ENCODE measurements at regions not wholly inside any gene's neighbourhood (a gene's known extent, or its start where the extent isn't known, plus 50 kb on each side); places are given as distances from the start of the nearest gene placed in this dataset.

DNA sequence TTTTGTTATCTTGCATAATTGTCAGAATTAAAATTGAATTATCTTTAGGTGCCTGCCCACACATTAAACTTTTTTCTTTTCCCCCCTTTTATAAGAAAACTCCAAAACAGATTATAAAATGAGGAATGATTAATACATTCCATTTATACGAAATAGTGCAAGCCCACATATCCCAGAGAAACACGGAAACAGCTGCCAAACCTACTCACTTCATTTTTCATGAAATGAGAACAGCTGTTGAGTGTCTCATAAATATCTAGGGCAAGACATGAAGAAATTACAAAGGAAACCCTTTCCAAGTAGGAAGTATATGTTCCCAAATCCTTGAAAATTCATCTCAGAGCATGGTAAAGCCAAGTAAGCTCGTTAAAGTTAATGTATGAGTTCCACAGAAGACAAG lies 459.4 kb upstream of the NMUR2 start:
- DNase-seq (ENCODE audit: low read depth) = no peak
- TF ChIP-seq, protein P1, sequence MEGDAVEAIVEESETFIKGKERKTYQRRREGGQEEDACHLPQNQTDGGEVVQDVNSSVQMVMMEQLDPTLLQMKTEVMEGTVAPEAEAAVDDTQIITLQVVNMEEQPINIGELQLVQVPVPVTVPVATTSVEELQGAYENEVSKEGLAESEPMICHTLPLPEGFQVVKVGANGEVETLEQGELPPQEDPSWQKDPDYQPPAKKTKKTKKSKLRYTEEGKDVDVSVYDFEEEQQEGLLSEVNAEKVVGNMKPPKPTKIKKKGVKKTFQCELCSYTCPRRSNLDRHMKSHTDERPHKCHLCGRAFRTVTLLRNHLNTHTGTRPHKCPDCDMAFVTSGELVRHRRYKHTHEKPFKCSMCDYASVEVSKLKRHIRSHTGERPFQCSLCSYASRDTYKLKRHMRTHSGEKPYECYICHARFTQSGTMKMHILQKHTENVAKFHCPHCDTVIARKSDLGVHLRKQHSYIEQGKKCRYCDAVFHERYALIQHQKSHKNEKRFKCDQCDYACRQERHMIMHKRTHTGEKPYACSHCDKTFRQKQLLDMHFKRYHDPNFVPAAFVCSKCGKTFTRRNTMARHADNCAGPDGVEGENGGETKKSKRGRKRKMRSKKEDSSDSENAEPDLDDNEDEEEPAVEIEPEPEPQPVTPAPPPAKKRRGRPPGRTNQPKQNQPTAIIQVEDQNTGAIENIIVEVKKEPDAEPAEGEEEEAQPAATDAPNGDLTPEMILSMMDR (IDR thresholded peaks at IDR 0.05; ENCODE audit: insufficient read depth, low read length) = no peak
- H3K4me3 ChIP-seq (ENCODE audit: low read depth, low read length) = no peak overlapping the region

DNA sequence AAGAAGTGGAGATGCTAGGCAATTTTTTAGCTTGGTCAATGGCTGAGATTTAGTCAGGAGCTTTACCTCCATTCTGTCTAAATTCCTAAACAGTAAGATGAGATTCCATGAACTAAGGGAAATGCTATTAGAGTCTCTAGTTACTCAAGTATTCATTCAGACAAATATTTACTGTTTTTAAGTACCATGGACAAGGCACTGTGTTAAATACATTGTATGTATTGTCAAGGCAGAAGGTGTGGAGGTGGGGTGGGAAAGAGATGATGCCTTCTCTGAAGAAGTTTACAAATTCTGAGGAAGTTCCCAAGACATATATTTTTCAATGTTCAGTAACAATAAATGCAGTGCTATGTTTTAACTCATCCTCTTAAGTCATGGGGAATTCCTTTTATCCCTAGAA lies 459.9 kb upstream of the NMUR2 start:
- no peak overlapping the region for H3K4me3 ChIP-seq (ENCODE audit: low read depth, low read length)
- no peak for DNase-seq (ENCODE audit: low read depth)
- TF ChIP-seq, protein P1 (IDR thresholded peaks at IDR 0.05; ENCODE audit: insufficient read depth, low read length) = no peak

DNA sequence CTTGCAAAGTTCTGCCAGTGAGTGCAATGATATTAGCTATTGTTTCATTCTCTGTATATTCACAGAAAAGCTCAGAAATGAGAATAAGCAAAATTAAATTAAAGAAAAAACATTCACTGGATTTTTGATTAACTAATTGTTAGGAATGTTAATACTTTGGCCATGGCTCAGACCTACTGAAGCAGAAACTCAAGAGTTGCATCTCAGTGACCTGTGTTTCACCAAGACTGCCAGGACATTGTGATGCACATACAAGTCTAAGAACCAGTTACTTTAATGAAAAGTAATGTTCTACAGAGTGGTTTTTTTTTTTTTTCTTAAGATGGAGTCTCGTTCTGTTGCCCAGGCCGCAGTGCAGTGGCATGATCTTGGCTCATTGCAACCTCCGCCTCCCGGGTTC lies 464.9 kb upstream of the NMUR2 start:
- H3K4me3 ChIP-seq (ENCODE audit: low read depth, low read length) = no peak overlapping the region
- TF ChIP-seq, protein P1 (IDR thresholded peaks at IDR 0.05; ENCODE audit: insufficient read depth, low read length) = no peak
- no peak for DNase-seq (ENCODE audit: low read depth)

DNA sequence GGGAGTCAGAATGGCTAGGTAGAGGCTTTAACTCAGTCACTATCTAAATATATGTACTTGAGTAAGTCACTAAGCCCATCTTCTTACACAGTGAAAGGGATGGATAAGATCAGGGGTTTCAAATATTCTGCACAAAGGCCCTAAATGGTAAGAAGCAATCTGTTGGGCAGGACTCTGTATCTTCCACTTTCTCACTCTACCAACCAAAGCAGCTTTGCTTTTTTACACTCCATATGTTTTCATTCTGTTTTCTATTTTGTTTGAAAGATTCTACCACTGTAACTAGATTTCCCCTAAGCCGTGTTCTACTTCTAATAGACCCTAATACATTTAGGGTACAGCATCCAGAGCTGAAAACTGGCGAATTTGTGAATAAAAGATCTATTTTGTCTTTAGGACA lies 477.5 kb upstream of the NMUR2 start:
- TF ChIP-seq, protein P1 (IDR thresholded peaks at IDR 0.05; ENCODE audit: insufficient read depth, low read length) = no peak
- DNase-seq (ENCODE audit: low read depth) = no peak
- no peak overlapping the region for H3K4me3 ChIP-seq (ENCODE audit: low read depth, low read length)

DNA sequence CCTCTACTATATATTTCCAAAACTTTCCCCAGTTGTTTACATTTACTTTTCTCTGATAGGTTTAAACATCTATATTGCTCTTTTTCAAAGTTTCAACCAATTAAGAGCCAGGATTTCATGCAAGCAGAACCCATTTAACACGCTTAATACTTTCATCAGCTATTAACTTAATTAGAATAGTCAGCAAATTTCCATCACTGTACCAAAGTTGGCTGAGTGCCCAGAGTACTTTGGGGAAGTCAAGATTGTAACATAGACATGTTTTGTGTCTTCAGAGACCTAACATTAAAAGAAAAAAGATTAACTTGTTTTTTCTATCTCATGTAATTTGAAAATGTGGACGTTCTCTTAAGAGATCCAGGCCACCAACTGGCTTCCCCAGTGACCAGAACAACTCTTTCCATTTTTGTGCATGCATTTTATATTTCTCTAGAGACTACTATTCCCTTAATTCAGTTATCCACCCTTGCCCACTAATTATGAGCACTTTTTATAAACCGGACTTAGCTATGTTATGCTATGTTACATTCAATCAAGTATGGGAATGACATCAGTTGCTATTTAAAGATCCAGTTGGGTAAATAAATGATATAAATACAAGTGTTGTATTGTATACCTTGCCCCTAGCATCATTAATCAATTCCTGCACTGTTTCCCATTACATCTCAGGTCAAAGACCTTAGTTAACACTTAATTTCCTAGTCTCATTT lies 478.1 kb upstream of the NMUR2 start:
- no peak overlapping the region for H3K4me3 ChIP-seq (ENCODE audit: low read depth, low read length)
- TF ChIP-seq, protein P1 (IDR thresholded peaks at IDR 0.05; ENCODE audit: insufficient read depth, low read length) = no peak
- no peak for DNase-seq (ENCODE audit: low read depth)

DNA sequence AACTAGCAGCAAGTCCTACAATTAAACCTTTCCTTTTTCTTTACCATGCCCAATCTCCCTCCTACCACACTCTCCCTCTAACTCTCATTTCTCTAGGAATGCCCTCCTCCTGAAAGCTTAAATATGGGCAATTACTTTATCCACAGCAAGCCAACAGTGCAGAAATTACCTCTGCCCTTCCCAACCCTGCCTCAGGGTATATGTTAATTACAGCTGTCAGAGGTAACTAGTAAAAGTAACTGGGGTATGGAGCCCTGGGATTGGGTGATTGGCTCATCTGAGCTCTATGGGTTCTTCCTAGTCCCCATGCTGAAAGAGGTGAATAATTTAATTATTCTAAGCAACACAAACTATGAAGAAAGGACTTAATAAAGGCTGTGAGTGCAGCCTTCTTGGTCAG lies 478.9 kb upstream of the NMUR2 start:
- DNase-seq (ENCODE audit: low read depth) = no peak
- TF ChIP-seq, protein P1 (IDR thresholded peaks at IDR 0.05; ENCODE audit: insufficient read depth, low read length) = no peak
- H3K4me3 ChIP-seq (ENCODE audit: low read depth, low read length) = no peak overlapping the region

DNA sequence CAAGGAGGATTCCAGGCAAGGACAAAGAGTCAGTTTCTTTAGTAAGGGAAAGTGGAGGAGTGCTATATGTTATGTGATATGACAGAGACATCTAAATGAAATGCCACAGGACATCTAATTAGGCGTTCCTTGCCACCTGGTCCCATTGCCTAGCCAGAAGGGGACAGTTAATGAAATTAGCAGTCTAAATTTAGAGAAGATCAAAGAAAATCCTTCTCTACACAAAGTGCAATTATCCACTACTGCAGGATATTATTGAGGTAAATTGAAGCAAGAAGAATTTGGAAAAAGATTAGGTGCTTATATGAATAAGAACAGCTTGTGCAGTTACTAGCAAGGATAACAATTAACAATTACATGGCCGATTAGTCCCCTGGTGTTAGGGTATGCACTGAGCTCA lies 495.3 kb upstream of the NMUR2 start:
- DNase-seq (ENCODE audit: low read depth) = no peak
- TF ChIP-seq, protein P1 (IDR thresholded peaks at IDR 0.05; ENCODE audit: insufficient read depth, low read length) = no peak
- no peak overlapping the region for H3K4me3 ChIP-seq (ENCODE audit: low read depth, low read length)
